IMR-90 (cell line): ENCODE measurements at regions not wholly inside any gene's neighbourhood (a gene's known extent, or its start where the extent isn't known, plus 50 kb on each side); places are given as distances from the start of the nearest gene placed in this dataset.
A peak's percentile ranks its signal among the peaks of the same experiment; 100 is the strongest.

Experiments used
- ATAC-seq: fragments of 200-7000 bp; cut with Tn5 transposase; 2 replicates; pipeline ENCODE4 v1.9.1; 2020; ENCODE audit warnings: low read depth, mild to moderate bottlenecking, moderate library complexity
- BruUV-seq: library from RNA; stranded (reverse); fragments of 400-500 nt; replicated peaks from 2 replicates; lab custom pipeline; 2021; lab: Mats Ljungman, UMichigan
- CTCF ChIA-PET: fragments of 300-600 bp; formaldehyde crosslinking; extraction: SDS; loops from one replicate; lab custom pipeline; 2021; ENCODE audit warnings: antibody characterized with exemption; lab: Yijun Ruan, JAX
- POLR2A ChIA-PET: fragments of 300-600 bp; sonication (Branson Sonifier 250); formaldehyde crosslinking; loops from one replicate; lab custom pipeline; 2022; ENCODE audit warnings: antibody characterized with exemption; ENCODE audit not compliant: unreplicated experiment; lab: Charles Lee
- DNase-seq: peaks from one replicate; pipeline ENCODE4 v3.0.0; 2013
- H2AFZ ChIP-seq: replicated peaks from 2 replicates; pipeline ENCODE3; 2013; ENCODE audit warnings: low read length, mild to moderate bottlenecking; ENCODE audit not compliant: poor library complexity
- H2AK5ac ChIP-seq: 2 replicates; pipeline ENCODE4 v1.6.1; 2013; ENCODE audit warnings: low read depth, low read length, inconsistent platforms
- H2AK9ac ChIP-seq: replicated peaks from 2 replicates; pipeline ENCODE3; 2013; ENCODE audit warnings: mild to moderate bottlenecking, low read depth, low read length, moderate library complexity; ENCODE audit not compliant: poor library complexity
- H2BK120ac ChIP-seq: 2 replicates; pipeline ENCODE4 v1.6.1; 2013; ENCODE audit warnings: low read depth, low read length, inconsistent platforms
- H2BK15ac ChIP-seq: 3 replicates; pipeline ENCODE4 v1.6.1; 2013; ENCODE audit warnings: low read depth, low read length, inconsistent platforms
- H2BK20ac ChIP-seq: 2 replicates; pipeline ENCODE4 v1.6.1; 2013; ENCODE audit warnings: low read depth, mild to moderate bottlenecking, inconsistent platforms, low read length, moderate library complexity
- H2BK5ac ChIP-seq: 2 replicates; pipeline ENCODE4 v1.6.1; 2013; ENCODE audit warnings: mild to moderate bottlenecking, low read depth, low read length, inconsistent platforms; ENCODE audit not compliant: poor library complexity, severe bottlenecking
- H3K14ac ChIP-seq: replicated peaks from 2 replicates; pipeline ENCODE4 v1.6.1; 2013; ENCODE audit warnings: low read depth, low read length, inconsistent platforms
- H3K18ac ChIP-seq: 2 replicates; pipeline ENCODE4 v1.6.1; 2013; ENCODE audit warnings: low read depth, low read length, control low read depth
- H3K23ac ChIP-seq: 2 replicates; pipeline ENCODE4 v1.6.1; 2013; ENCODE audit warnings: low read depth, low read length, inconsistent platforms
- H3K27ac ChIP-seq: 2 replicates; pipeline ENCODE4 v1.5.1; 2013; ENCODE audit warnings: mild to moderate bottlenecking, control low read depth, low read length; ENCODE audit not compliant: insufficient read depth
- H3K27me3 ChIP-seq: 2 replicates; pipeline ENCODE4 v1.6.1; 2013; ENCODE audit warnings: low read length; ENCODE audit not compliant: control insufficient read depth, insufficient read depth
- H3K36me3 ChIP-seq: 2 replicates; pipeline ENCODE4 v1.6.1; 2013; ENCODE audit warnings: low read length, mixed read lengths; ENCODE audit not compliant: control insufficient read depth, insufficient read depth
- H3K4ac ChIP-seq: 2 replicates; pipeline ENCODE4 v1.6.1; 2013; ENCODE audit warnings: low read depth, low read length, inconsistent platforms
- H3K4me1 ChIP-seq: 2 replicates; pipeline ENCODE4 v1.6.1; 2013; ENCODE audit warnings: low read length, mixed read lengths; ENCODE audit not compliant: control insufficient read depth, insufficient read depth
- H3K4me2 ChIP-seq: 2 replicates; pipeline ENCODE4 v1.6.1; 2013; ENCODE audit warnings: low read depth, mild to moderate bottlenecking, control low read depth, low read length, moderate library complexity
- H3K4me3 ChIP-seq: 2 replicates; pipeline ENCODE4 v1.5.1; 2013; ENCODE audit warnings: low read depth, mild to moderate bottlenecking, control low read depth, low read length, moderate library complexity; ENCODE audit not compliant: insufficient read depth
- H3K56ac ChIP-seq: 2 replicates; pipeline ENCODE4 v1.6.1; 2013; ENCODE audit warnings: low read length, inconsistent platforms; ENCODE audit not compliant: insufficient read depth; ENCODE audit errors: extremely low read depth
- H3K79me1 ChIP-seq, 2 experiments: 2 replicates each; pipeline ENCODE4 v1.6.1; 2013; ENCODE audit warnings: low read length in 2 of 2, inconsistent platforms in 1 of 2, low read depth in 1 of 2
- H3K9ac ChIP-seq: 2 replicates; pipeline ENCODE4 v1.6.1; 2013; ENCODE audit warnings: low read depth, low read length, control low read depth
- H3K9me1 ChIP-seq: 2 replicates; pipeline ENCODE4 v1.6.1; 2013; ENCODE audit warnings: low read length, inconsistent platforms; ENCODE audit not compliant: insufficient read depth
- H3K9me3 ChIP-seq: 2 replicates; pipeline ENCODE4 v1.6.1; 2013; ENCODE audit warnings: low read length; ENCODE audit not compliant: control insufficient read depth, insufficient read depth
- H4K20me1 ChIP-seq: 2 replicates; pipeline ENCODE4 v1.6.1; 2013; ENCODE audit warnings: low read length, inconsistent platforms; ENCODE audit not compliant: insufficient read depth
- H4K5ac ChIP-seq: 2 replicates; pipeline ENCODE4 v1.6.1; 2013; ENCODE audit warnings: mild to moderate bottlenecking, low read depth, low read length, control low read depth
- H4K8ac ChIP-seq, 2 experiments: 2 replicates each; pipeline ENCODE4 v1.6.1; 2013; ENCODE audit warnings: low read depth in 2 of 2, low read length in 2 of 2, control low read depth in 1 of 2, inconsistent platforms in 1 of 2
- H4K91ac ChIP-seq: 2 replicates; pipeline ENCODE4 v1.6.1; 2013; ENCODE audit warnings: low read depth, low read length, inconsistent platforms; ENCODE audit not compliant: insufficient read depth
- CEBPB ChIP-seq: IDR thresholded peaks from 2 replicates; pipeline ENCODE4 v1.6.1; 2012; ENCODE audit warnings: low read depth, low read length, improper control_type of control experiment
- CHD1 ChIP-seq: IDR thresholded peaks from 2 replicates; pipeline ENCODE4 v1.6.1; 2012; ENCODE audit warnings: low read depth, low read length, improper control_type of control experiment
- FOS ChIP-seq: fragments of 150-350 bp; IDR thresholded peaks from 2 replicates; pipeline ENCODE4 v1.6.1; 2016; ENCODE audit warnings: low read depth, low read length
- MAZ ChIP-seq: IDR thresholded peaks from 2 replicates; pipeline ENCODE4 v1.6.1; 2012; ENCODE audit warnings: low read depth, mild to moderate bottlenecking, low read length, improper control_type of control experiment, moderate library complexity, borderline replicate concordance
- MXI1 ChIP-seq: IDR thresholded peaks from 2 replicates; pipeline ENCODE4 v1.6.1; 2012; ENCODE audit warnings: low read depth, mild to moderate bottlenecking, low read length, moderate library complexity, borderline replicate concordance
- NFE2L2 ChIP-seq: fragments of 150-350 bp; IDR thresholded peaks from 2 replicates; pipeline ENCODE4 v1.6.1; 2016; ENCODE audit warnings: low read depth, mild to moderate bottlenecking, low read length
- POLR2A ChIP-seq: IDR thresholded peaks from 2 replicates; pipeline ENCODE4 v1.6.1; 2012; ENCODE audit warnings: mild to moderate bottlenecking, low read depth, low read length
- RAD21 ChIP-seq: IDR thresholded peaks from 2 replicates; pipeline ENCODE4 v1.6.1; 2012; ENCODE audit warnings: low read length, improper control_type of control experiment
- RCOR1 ChIP-seq: IDR thresholded peaks from 2 replicates; pipeline ENCODE4 v1.6.1; 2012; ENCODE audit warnings: mild to moderate bottlenecking, low read length, improper control_type of control experiment; ENCODE audit not compliant: insufficient replicate concordance
- RFX5 ChIP-seq: IDR thresholded peaks from 2 replicates; pipeline ENCODE4 v1.8.0; 2012; ENCODE audit warnings: low read depth, mild to moderate bottlenecking, low read length, moderate library complexity
- WGBS, 2 experiments: methylation state at CpG; one replicate each; pipeline versions ENCODE4 v1.1.5 to v1.1.7; 2013; ENCODE audit warnings: missing lambda C conversion rate in 2 of 2; ENCODE audit not compliant: insufficient read length in 1 of 2; ENCODE audit errors: extremely low coverage in 2 of 2; 5-methylcytosine and 5-hydroxymethylcytosine counted together
- dilution Hi-C: fragments of 300-500 bp; cut with HindIII; formaldehyde crosslinking; loops from one replicate; pipeline ENCODE4 v1.14.3; 2018; ENCODE audit warnings: low sequenced_read_pairs; ENCODE audit not compliant: unreplicated experiment
- in situ Hi-C: fragments of 300-500 bp; cut with MboI; formaldehyde crosslinking; loops from 3 replicates; pipeline ENCODE4 v1.14.3; 2019; ENCODE audit warnings: low sequenced_read_pairs, inconsistent platforms, mixed read lengths
- intact Hi-C: fragments of 100-400 bp; cut with micrococcal nuclease; formaldehyde crosslinking; loops from 2 replicates; pipeline ENCODE4 v1.10.0; 2022
- TF ChIP-seq, protein P1 (sequence below): conservative IDR thresholded peaks from 2 replicates; pipeline ENCODE4 v1.5.1; 2012; ENCODE audit warnings: mild to moderate bottlenecking, low read depth, low read length, improper control_type of control experiment
- TF ChIP-seq, protein P2 (sequence below): fragments of 150-350 bp; IDR thresholded peaks from 2 replicates; pipeline ENCODE4 v1.6.1; 2017; ENCODE audit warnings: mild to moderate bottlenecking, antibody characterized with exemption, low read length, low read depth
- TF ChIP-seq, protein P3 (sequence below): fragments of 150-350 bp; IDR thresholded peaks from 2 replicates; pipeline ENCODE4 v1.6.1; 2016; ENCODE audit warnings: low read depth, mild to moderate bottlenecking, low read length, moderate library complexity, borderline replicate concordance

DNA sequence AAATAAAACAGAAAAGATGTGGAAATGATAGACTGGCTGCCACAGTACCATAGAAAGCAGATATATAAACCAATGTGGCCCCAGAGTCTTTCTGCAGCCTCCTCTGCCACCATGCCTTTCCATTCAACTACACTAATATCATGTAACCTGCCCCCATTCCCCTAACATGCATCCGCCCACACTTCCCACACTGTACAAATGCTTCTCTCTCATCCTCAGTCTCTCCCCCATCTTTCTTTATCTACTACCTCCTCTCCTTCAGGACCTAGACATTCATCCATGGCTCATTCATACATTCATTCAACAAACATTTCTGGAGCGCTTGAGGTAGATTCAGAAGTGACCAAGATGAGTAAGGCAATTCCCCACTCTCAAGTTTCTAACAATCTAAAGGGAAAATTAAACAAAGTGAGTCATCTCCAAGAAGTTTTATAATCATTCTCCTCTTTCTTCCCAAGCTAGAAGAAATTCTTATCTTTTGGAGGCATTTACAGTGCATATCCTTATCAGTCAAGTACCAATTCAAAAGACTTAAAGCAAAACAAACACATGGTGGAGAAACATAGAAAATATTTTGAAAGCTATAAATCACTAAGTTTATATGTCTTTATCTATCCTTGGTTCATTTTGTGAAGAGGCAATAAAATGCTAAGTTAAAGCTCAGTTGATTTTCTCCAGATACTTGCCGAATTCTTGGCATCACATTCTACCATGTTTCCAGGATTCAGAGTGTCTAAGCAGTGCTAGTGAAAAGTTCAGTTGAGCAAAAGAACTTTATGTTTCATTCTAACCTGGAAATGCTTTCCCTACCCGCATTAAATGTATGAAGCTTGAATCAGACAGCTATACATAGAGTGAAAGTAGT, 70.5 kb upstream of the FRMD6 start:
- peak; percentile 94 for DNase-seq
- Histone ChIP-seq H2BK15ac (peak overlapping the region; percentile 95; the same call in 2 of the 3 replicates), H3K4ac (peak overlapping the region; percentile 81), H2AK5ac (peak overlapping the region; percentile 29; the same call in 1 of the 2 replicates), H3K14ac (peak overlapping the region; percentile 54), H3K27ac (peak overlapping the region; percentile 16; the same call in 1 of the 2 replicates), H3K27me3 (no peaks in the 10 kb centered on the region), H2BK120ac (peak overlapping the region; percentile 89), H3K9me1 (peaks cover 11% of the 10 kb centered on the region), H2BK5ac (peak overlapping the region; percentile 92), H3K4me3 (peak overlapping the region; percentile 19; the same call in 1 of the 2 replicates), H4K8ac (peak overlapping the region in 1 of 2 experiments; percentile 58; a peak in 2 of 4 replicates), H2AK9ac (peak overlapping the region; percentile 42), H3K36me3 (no peaks in the 10 kb centered on the region), H3K4me1 (peaks cover 12% of the 10 kb centered on the region), H3K18ac (peak overlapping the region; percentile 84), H3K9ac (no peak overlapping the region), H4K5ac (peak overlapping the region; percentile 75; the same call in 1 of the 2 replicates), H2AFZ (no peak overlapping the region), H3K79me1 (peaks cover 0 to 15% of the 10 kb centered on the region in 2 experiments; a peak in 2 of 4 replicates), H3K4me2 (peak overlapping the region; percentile 79), H4K20me1 (no peaks in the 10 kb centered on the region), H3K9me3 (no peaks in the 10 kb centered on the region), H3K23ac (peak overlapping the region; percentile 70; the same call in 1 of the 2 replicates), H3K56ac (peak overlapping the region; percentile 34), H4K91ac (peak overlapping the region; percentile 62), H2BK20ac (peak overlapping the region; percentile 72)
- dilution Hi-C loops = no loop called here
- 83% methylated on average over 1 of the region's 4 CpGs; no CpG with 5 or more reads in 1 of the 2 experiments for WGBS, 2 experiments
- in situ Hi-C loops = no loop called here
- ChIA-PET CTCF (interaction anchor here (0.5 to 1.2 kb wide), 2 partner anchors 19 to 73 kb away, joined by 3 read pairs; no protein-coding TSS in a partner anchor), POLR2A (no interaction called here)
- no TSS peak for BruUV-seq
- intact Hi-C loops = no loop called here
- ATAC-seq = peak; percentile 91
- TF ChIP-seq FOS (peak; percentile 94), RAD21 (0 out of 2 replicates have a peak, but pooled peaks have one; percentile 1), RFX5 (no peak), MAZ (no peak), POLR2A (no peak), CHD1 (no peak), RCOR1 (peak; percentile 81), CEBPB (no peak), NFE2L2 (peak; percentile 55; the same call in 1 of the 2 replicates), MXI1 (no peak)
- TF ChIP-seq, protein P1, sequence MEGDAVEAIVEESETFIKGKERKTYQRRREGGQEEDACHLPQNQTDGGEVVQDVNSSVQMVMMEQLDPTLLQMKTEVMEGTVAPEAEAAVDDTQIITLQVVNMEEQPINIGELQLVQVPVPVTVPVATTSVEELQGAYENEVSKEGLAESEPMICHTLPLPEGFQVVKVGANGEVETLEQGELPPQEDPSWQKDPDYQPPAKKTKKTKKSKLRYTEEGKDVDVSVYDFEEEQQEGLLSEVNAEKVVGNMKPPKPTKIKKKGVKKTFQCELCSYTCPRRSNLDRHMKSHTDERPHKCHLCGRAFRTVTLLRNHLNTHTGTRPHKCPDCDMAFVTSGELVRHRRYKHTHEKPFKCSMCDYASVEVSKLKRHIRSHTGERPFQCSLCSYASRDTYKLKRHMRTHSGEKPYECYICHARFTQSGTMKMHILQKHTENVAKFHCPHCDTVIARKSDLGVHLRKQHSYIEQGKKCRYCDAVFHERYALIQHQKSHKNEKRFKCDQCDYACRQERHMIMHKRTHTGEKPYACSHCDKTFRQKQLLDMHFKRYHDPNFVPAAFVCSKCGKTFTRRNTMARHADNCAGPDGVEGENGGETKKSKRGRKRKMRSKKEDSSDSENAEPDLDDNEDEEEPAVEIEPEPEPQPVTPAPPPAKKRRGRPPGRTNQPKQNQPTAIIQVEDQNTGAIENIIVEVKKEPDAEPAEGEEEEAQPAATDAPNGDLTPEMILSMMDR = no peak
- TF ChIP-seq, protein P2, sequence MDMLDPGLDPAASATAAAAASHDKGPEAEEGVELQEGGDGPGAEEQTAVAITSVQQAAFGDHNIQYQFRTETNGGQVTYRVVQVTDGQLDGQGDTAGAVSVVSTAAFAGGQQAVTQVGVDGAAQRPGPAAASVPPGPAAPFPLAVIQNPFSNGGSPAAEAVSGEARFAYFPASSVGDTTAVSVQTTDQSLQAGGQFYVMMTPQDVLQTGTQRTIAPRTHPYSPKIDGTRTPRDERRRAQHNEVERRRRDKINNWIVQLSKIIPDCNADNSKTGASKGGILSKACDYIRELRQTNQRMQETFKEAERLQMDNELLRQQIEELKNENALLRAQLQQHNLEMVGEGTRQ = no peak
- TF ChIP-seq, protein P3, sequence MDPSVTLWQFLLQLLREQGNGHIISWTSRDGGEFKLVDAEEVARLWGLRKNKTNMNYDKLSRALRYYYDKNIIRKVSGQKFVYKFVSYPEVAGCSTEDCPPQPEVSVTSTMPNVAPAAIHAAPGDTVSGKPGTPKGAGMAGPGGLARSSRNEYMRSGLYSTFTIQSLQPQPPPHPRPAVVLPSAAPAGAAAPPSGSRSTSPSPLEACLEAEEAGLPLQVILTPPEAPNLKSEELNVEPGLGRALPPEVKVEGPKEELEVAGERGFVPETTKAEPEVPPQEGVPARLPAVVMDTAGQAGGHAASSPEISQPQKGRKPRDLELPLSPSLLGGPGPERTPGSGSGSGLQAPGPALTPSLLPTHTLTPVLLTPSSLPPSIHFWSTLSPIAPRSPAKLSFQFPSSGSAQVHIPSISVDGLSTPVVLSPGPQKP = no peak
